ENCODE measurements at regions not wholly inside any gene's neighbourhood (a gene's known extent, or its start where the extent isn't known, plus 50 kb on each side); places are given as distances from the start of the nearest gene placed in this dataset.

GRCh38 chr3:64303881-64304280 is 78.6 kb upstream of the PRICKLE2 start:
- no peaks in the 10 kb centered on the region for H3K9me3 ChIP-seq (ENCODE audit: low read length)
- no peak for FAIRE-seq
- POLR2A ChIA-PET = no interaction called here
- H3K4me2 ChIP-seq (ENCODE audit: low read depth, low read length) = no peak overlapping the region
- intact Hi-C loops (cut with micrococcal nuclease; ENCODE audit: unreplicated experiment) = no loop called here
- no peak for DNase-seq (ENCODE audit: low spot score)
- no peaks in the 10 kb centered on the region for H4K20me1 ChIP-seq (ENCODE audit: insufficient read depth, low read length)
- no peak for ATAC-seq
- in situ Hi-C loops (cut with HindIII; ENCODE audit: extremely low pct_ligation_motif_present, low pct_unique_long_range_greater_than_20kb) = no loop called here
- no peak overlapping the region for H2AFZ ChIP-seq (ENCODE audit: low read length)
- WGBS (ENCODE audit: low lambda C conversion rate) = 52% methylated on average over 6 of the region's 6 CpGs
- no peaks in the 10 kb centered on the region for H3K79me2 ChIP-seq (ENCODE audit: insufficient read depth, low read length)
- H3K27ac ChIP-seq (ENCODE audit: extremely low read length, insufficient read depth, low read length) = no peak overlapping the region
- CTCF ChIA-PET (ENCODE audit: low intra/inter-chr PET ratio, low total read pairs) = no interaction called here
- no peaks in the 10 kb centered on the region for H3K4me1 ChIP-seq (ENCODE audit: insufficient read depth, low read length)
- no peaks in the 10 kb centered on the region for H3K36me3 ChIP-seq (replicated peaks in 1 of 2; ENCODE audit: control insufficient read depth in 1 of 2, insufficient read depth in 2 of 2, low read length in 2 of 2)
- no TSS peak for BruUV-seq (replicated peaks)
- no peak overlapping the region for H3K9ac ChIP-seq (ENCODE audit: insufficient read depth, low read depth, low read length)
- TF ChIP-seq PHF8 (CRISPR knock-in tag; IDR thresholded peaks at IDR 0.05) (no peak), SAP130 (CRISPR knock-in tag; IDR thresholded peaks at IDR 0.05; ENCODE audit: low read depth) (no peak), JDP2 (CRISPR knock-in tag; IDR thresholded peaks at IDR 0.05; ENCODE audit: borderline replicate concordance) (no peak), JUNB (CRISPR knock-in tag; IDR thresholded peaks at IDR 0.05; ENCODE audit: borderline replicate concordance) (no peak), STAT5B (CRISPR knock-in tag; IDR thresholded peaks at IDR 0.05) (no peak), TFDP1 (CRISPR knock-in tag; IDR thresholded peaks at IDR 0.05; ENCODE audit: borderline replicate concordance) (no peak), ZNF839 (CRISPR knock-in tag; IDR thresholded peaks at IDR 0.05; ENCODE audit: borderline replicate concordance) (no peak), ZNF317 (CRISPR knock-in tag; IDR thresholded peaks at IDR 0.05) (no peak), MAFK (conservative IDR thresholded peaks at IDR 0.05 in 1 of 2, IDR thresholded peaks at IDR 0.05 in 1 of 2; ENCODE audit: low read length in 2 of 2) (no peak), ZMAT3 (CRISPR knock-in tag; conservative IDR thresholded peaks at IDR 0.05) (no peak), CENPT (CRISPR knock-in tag; IDR thresholded peaks at IDR 0.05; ENCODE audit: low read depth) (no peak), GMEB1 (CRISPR knock-in tag; IDR thresholded peaks at IDR 0.05; ENCODE audit: borderline replicate concordance) (no peak)
- H3K4me3 ChIP-seq (replicated peaks in 1 of 3; ENCODE audit: insufficient read depth in 1 of 3, low read depth in 2 of 3, low read length in 3 of 3) = no peak overlapping the region
- no peaks in the 10 kb centered on the region; a peak in 1 of 5 replicates for H3K27me3 ChIP-seq (ENCODE audit: control insufficient read depth in 1 of 2, insufficient read depth in 2 of 2, low read length in 2 of 2)

Data from HepG2 (cell line).